ENCODE measurements at regions not wholly inside any gene's neighbourhood (a gene's known extent, or its start where the extent isn't known, plus 50 kb on each side); places are given as distances from the start of the nearest gene placed in this dataset.

GRCh38 chr2:188138313-188138712 lies 153.4 kb upstream of the GULP1 start:
- TF ChIP-seq POLR2A (IDR thresholded peaks at IDR 0.05; ENCODE audit: low read depth, low read length), result no peak
- TF ChIP-seq RAD21 (IDR thresholded peaks at IDR 0.05; ENCODE audit: low read length), result no peak
- no peak for TF ChIP-seq CTCF (conservative IDR thresholded peaks at IDR 0.05; ENCODE audit: low read depth, low read length)
- TF ChIP-seq CEBPB (IDR thresholded peaks at IDR 0.05; ENCODE audit: low read depth, low read length), result no peak
- no peak for TF ChIP-seq RCOR1 (IDR thresholded peaks at IDR 0.05; ENCODE audit: insufficient replicate concordance, low read length)
